ENCODE measurements at regions not wholly inside any gene's neighbourhood (a gene's known extent, or its start where the extent isn't known, plus 50 kb on each side); places are given as distances from the start of the nearest gene placed in this dataset.

- no peak for DNase-seq (ENCODE audit: low read depth)
These were observed 230.1 kb downstream of the CAAP1 start for GRCh38 chr9:26662476-26662875.

GRCh38 chr9:26658476-26658875, 234.1 kb downstream of the CAAP1 start:
- no peak overlapping the region for H3K4me3 ChIP-seq (ENCODE audit: low read depth, low read length)
- DNase-seq (ENCODE audit: low read depth) = no peak
- TF ChIP-seq MAX (IDR thresholded peaks at IDR 0.05; ENCODE audit: low read depth, low read length) (no peak), MYC (IDR thresholded peaks at IDR 0.05; ENCODE audit: low read depth, low read length) (no peak), CTCF (IDR thresholded peaks at IDR 0.05; ENCODE audit: low read depth, low read length) (no peak), POLR2A (IDR thresholded peaks at IDR 0.05; ENCODE audit: extremely low read depth, insufficient read length) (no peak)

More at GRCh38 chr9:26662476-26662875, 230.1 kb downstream of the CAAP1 start:
- H3K4me3 ChIP-seq (ENCODE audit: low read depth, low read length) = no peak overlapping the region
- no peak for TF ChIP-seq MYC (IDR thresholded peaks at IDR 0.05; ENCODE audit: low read depth, low read length)
- no peak for TF ChIP-seq MAX (IDR thresholded peaks at IDR 0.05; ENCODE audit: low read depth, low read length)
- TF ChIP-seq CTCF (IDR thresholded peaks at IDR 0.05; ENCODE audit: low read depth, low read length) = no peak
- TF ChIP-seq POLR2A (IDR thresholded peaks at IDR 0.05; ENCODE audit: extremely low read depth, insufficient read length) = no peak

- no peak for DNase-seq (ENCODE audit: low read depth)
- TF ChIP-seq MAX (IDR thresholded peaks at IDR 0.05; ENCODE audit: low read depth, low read length) (no peak), CTCF (IDR thresholded peaks at IDR 0.05; ENCODE audit: low read depth, low read length) (no peak), MYC (IDR thresholded peaks at IDR 0.05; ENCODE audit: low read depth, low read length) (no peak), POLR2A (IDR thresholded peaks at IDR 0.05; ENCODE audit: extremely low read depth, insufficient read length) (no peak)
- H3K4me3 ChIP-seq (ENCODE audit: low read depth, low read length) = no peak overlapping the region
These were observed 234.6 kb downstream of the CAAP1 start for GRCh38 chr9:26657958-26658357.

- H3K4me3 ChIP-seq (ENCODE audit: low read depth, low read length) = no peak overlapping the region
- DNase-seq (ENCODE audit: low read depth) = peak; percentile 2
- TF ChIP-seq MAX (IDR thresholded peaks at IDR 0.05; ENCODE audit: low read depth, low read length) = no peak
- no peak for TF ChIP-seq POLR2A (IDR thresholded peaks at IDR 0.05; ENCODE audit: extremely low read depth, insufficient read length)
- no peak for TF ChIP-seq CTCF (IDR thresholded peaks at IDR 0.05; ENCODE audit: low read depth, low read length)
- no peak for TF ChIP-seq MYC (IDR thresholded peaks at IDR 0.05; ENCODE audit: low read depth, low read length)
These were observed 236.4 kb downstream of the CAAP1 start for GRCh38 chr9:26656003-26656870.

- DNase-seq (ENCODE audit: low read depth) = no peak
These were observed 237.4 kb downstream of the CAAP1 start for GRCh38 chr9:26655166-26655565.

More at GRCh38 chr9:26655166-26655565, 237.4 kb downstream of the CAAP1 start:
- no peak overlapping the region for H3K4me3 ChIP-seq (ENCODE audit: low read depth, low read length)
- TF ChIP-seq POLR2A (IDR thresholded peaks at IDR 0.05; ENCODE audit: extremely low read depth, insufficient read length) (no peak), MAX (IDR thresholded peaks at IDR 0.05; ENCODE audit: low read depth, low read length) (no peak), CTCF (IDR thresholded peaks at IDR 0.05; ENCODE audit: low read depth, low read length) (no peak), MYC (IDR thresholded peaks at IDR 0.05; ENCODE audit: low read depth, low read length) (no peak)
